GM11168 (cell line): ENCODE measurements at regions not wholly inside any gene's neighbourhood (a gene's known extent, or its start where the extent isn't known, plus 50 kb on each side); places are given as distances from the start of the nearest gene placed in this dataset.
"Not testable (repeated sequence)": the region's sequence is repeated elsewhere in the genome, so short reads cannot be mapped to it uniquely, and the experiment has no call there.

Source experiments
- in situ Hi-C: fragments of 300-500 bp; cut with MboI; formaldehyde crosslinking; loops from one replicate; pipeline ENCODE4 v1.12.0; 2022; ENCODE audit warnings: low sequenced_read_pairs; ENCODE audit not compliant: unreplicated experiment

DNA sequence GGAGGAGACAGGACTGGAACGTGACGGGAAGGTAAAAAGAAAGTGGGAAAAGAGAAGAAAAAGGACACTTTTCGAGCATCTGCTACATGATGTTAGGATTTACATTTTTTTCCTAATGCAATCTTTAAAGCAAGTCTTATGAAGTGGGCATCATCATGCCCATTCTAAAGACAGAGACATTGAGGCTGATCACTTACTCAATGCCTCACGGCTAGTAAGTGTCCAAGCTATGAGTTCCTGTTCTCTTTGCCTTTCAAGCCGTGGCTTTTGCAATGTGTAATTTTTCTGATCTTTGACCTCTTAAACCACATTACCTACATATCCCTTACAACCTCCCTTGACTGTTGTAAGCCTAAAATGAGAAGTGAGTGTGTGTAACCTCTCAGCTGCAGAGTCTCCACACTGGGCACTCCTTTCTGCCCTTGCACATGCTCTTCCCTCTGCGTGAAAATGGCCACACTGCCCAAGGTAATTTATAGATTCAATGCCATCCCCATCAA is 649.2 kb downstream of the RNF144A start:
- in situ Hi-C loops: no loop called here

DNA sequence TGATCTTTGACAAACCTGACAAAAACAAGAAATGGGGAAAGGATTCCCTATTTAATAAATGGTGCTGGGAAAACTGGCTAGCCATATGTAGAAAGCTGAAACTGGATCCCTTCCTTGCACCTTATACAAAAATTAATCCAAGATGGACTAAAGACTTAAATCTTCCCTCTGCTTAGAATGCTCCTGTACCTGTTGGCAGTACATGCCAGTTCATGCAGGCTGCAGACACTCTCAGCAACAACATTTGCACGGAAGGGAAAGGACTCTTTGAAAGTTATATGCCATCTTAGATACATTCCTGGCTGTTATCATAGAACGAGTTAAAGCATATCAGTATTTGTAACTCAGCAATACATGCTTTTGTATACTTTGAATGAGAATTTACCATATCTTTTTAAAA is 649.9 kb downstream of the RNF144A start:
- in situ Hi-C loops: not testable (repeated sequence)

DNA sequence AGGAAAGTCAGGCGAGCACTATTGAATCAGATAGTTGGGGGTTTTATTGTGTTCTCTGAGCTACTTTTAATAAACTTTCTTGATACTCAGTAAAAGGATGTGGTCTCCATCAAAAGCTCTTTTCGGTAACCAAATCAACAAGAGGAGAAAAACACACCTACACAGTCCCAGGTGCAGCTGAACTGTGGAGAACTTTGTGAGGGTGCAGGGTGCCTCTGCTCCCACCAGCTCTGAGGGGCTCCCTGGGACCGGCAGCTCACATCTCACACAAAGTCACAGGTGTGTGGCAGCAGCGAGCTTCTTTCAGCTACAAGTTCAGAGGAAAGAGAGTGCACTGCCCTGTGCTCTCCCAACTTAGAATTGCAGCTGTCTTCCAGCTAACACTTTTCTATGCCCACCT is 650.4 kb downstream of the RNF144A start:
- in situ Hi-C loops: no loop called here

DNA sequence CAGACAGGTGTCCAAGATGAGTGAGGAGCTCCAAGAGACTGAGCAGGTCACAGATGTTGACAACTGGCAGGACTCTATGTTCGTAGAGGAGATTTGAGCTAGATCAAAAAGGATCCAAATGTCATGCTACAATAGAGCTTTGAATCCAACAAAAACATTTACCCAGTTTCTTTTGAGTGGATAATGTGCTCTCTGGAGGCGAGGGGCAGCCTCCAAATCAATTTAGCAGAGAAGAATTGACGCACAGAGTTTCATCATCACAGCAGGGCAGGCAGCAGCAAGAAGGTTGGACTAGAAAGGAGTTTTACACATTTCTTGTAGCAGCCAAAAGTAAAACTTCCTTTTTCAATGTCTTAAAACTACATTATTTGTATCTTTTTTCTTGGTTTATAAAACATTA is 653.0 kb downstream of the RNF144A start:
- in situ Hi-C loops: no loop called here

DNA sequence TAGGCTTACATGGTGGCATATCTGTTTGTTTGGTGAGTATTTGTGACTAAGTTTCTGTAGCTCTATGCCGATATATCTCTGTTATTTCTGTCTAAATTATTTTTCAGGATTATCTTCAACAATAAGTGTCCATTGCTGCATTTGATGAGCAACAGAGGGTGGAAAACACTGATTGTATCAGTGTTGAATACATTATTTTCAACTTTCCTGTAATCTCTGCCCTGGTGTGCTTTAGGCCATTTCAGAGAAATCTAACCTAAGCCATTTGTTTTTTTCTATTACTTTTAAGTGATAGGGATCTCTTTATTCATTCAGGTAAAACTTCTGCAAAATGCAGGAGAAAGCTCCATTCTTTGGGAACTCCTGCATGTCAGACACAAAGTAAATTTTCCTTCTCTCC is 654.5 kb downstream of the RNF144A start:
- in situ Hi-C loops: no loop called here

DNA sequence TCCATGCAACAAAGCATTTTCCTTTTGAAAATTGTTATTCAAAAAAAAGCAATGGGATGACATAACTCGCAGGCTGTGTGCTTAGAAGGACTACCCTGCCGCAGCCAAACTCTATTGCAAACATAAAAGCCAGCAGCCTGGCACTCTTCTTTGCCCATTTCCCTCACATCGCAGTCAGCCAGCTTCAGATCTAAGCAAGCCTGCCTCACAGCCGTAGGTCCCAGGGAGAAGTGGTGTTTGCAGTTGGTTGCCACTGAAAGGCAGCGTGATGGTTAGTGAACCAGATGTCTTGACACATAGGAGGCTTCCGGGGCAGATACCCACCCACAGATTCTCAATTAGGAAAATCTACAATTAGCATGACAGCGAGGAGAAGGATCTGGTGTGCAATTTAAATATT is 655.2 kb downstream of the RNF144A start:
- in situ Hi-C loops: no loop called here

DNA sequence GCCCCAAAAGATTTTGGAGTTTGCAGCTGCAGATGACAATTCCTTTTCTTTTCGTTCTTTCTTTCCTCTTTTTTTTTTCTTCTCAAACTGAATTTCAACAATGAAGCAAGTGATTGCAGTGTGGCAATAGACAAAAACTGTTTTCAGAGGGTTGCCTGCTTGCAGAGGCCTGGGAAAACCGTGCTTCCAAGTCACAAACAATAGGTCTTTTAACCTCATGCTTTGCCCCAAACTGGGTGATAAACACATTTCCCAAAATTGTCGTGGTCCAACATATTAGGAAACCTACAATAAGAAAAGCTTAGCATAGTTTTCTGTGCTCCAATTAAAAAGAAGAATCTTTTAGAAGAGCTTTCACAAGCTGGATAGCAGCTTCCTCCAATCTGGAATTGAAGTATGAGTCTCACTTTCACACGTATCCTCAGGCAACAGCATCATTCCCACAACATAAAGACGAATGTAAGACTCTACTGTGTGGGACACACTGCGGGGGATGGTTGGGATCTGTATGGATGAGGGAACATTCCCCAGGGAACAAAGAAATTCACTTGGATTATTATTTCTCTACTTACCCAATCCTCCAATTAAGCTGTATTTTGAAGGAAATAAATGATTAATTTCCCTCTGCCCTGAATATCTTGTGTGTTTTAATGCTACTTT is 656.1 kb downstream of the RNF144A start:
- in situ Hi-C loops: no loop called here

DNA sequence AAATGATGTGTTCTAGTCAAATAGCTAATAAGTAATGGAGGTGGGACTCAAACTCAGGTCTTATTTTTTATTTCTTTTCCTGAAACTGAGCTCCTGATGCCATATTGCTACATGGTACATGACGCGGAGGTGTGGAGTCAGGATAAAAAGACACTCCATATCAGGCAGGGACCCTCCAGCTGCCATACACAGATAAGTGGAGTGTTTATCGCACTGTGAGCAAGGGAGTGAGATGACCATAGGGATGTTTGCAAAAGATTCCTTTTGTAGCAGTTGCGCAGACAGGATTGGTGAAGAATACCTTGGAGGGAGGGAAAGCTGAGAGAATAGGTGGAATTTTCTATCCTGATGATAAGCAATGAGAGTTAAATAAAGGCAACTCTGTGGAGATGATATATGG is 657.2 kb downstream of the RNF144A start:
- in situ Hi-C loops: no loop called here

DNA sequence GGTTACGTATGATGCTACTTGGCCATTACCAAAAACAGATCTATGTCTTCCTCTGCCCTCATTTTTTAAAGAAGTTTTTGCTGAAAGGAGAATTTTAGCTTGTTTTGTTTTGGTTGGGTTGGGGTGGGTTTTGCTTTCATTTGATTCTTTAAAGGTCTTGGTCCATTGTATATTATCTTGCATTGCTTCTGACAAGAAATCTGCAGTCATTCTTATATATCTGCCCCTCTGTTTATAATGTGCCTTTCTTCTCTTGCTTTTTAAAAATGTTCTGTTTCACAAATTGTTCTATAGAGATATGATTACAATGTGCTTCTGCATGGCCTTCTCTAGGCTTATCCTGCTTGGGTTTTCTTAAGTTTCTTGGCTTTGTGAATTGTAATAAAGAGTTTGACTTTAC is 660.6 kb downstream of the RNF144A start:
- in situ Hi-C loops: no loop called here

DNA sequence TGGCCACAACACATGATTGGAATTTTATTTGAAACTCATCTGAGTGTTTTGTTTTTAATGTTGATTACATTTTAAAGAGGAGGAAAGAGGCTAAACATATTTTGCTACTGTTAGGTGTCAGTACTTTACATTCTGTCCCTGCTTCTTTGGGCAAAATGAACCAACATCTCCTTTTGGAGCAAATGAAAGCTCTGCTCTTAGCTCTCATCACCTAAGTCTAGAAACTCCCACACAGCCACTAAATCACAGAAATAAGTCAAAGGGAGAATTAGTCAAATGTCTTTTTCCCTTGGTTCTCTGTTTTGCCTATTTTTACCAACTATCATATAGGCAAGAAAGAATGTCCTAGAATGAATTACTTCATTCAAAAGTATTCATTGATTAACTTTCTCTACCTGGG is 666.8 kb downstream of the RNF144A start:
- in situ Hi-C loops: no loop called here

DNA sequence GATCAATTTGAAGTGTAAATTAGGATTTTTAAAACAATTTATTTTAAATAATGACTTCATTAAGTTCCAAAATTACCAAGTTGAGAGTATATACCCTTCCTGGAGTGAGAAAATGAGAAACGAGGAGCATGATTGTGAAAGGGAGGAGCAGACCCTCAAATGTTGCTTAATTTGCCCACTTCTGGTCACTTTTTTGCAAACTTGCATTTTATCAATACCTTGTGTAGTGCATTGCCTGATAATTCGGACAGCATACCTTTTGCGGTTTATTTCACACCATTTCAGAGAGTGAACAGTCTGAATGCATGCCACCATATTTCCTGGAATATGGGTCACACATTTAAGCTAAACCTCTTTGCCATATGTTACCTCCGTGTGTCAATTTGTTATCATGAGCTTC is 669.7 kb downstream of the RNF144A start:
- in situ Hi-C loops: no loop called here

DNA sequence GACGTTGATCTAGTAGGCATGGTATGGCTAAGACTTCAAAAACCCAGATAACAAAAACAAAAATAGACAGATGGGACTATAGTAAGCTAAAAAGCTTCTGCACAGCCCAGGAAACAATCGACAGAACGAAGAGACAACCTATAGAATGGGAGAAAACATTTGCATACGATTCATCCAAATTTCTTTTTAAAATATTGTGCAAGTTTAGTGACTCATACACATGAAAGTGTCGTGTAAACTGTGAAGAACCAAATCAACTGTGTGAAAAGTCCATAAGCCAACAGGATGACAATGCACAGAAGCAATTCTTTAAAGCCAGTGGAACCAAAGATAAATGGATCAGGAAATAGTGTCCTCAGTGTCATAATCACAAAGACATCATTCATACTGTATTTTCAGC is 671.1 kb downstream of the RNF144A start:
- in situ Hi-C loops: no loop called here

DNA sequence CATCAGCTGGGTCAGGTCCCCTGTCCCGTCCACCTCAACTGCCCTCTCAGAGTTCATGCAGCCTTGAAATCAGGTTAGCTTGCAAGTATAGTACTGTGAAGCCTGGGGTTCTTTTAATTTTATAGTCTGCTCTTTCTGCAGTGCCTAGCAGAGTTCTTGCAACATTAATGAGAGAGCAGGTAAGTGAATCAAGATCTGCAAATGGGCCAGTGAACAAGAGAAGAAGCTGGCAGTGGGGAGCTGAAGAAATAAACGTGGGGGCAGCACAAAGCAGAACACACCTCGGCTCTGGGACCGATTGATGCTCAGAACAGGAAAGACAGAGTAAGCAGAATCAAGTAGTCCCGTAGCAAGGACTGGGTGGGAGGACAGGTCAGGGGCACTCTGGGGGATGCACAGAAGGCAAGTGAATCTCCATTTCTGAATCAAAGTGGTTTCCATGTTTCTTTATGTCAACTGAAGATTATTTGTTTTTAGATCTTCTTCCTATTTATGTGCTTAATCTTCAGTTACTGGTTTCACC is 675.5 kb downstream of the RNF144A start:
- in situ Hi-C loops: no loop called here

DNA sequence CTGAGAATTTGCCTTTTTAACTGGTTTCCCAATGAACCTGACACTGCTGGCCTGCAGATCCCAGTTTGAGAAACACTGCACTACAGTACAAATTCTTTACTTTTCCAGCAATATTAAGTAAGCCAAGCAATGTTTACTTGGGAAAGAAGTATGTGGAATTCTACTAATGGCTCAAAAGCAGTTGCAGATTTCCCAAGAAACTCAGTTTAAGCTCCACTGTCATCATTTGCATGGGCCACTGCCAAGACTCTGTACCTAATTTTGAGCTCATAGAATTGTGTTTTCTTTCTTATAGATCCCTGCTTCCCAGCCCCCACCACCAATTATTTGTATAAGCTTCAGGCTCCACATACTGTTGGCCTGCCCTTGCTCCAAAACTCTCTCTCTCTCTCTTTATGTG is 676.1 kb downstream of the RNF144A start:
- in situ Hi-C loops: no loop called here

DNA sequence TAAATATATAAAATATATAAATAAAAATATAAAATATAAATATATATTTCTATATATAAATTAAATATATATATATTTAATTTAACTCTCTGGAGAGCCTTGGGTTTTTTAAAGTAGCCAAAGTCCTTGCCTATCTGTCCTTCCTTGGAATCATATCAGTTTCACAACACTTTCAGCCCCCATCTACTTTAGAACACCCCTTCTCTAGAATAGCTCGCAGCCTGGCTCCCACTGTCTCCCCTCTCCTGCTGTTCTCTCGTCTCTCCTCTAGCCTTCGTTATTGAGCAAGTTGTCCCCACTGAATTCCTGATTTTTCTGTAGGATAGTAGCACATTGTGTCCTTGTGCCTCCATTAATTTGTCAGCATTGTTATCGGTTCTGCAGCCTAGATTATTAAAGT is 677.0 kb downstream of the RNF144A start:
- in situ Hi-C loops: no loop called here

DNA sequence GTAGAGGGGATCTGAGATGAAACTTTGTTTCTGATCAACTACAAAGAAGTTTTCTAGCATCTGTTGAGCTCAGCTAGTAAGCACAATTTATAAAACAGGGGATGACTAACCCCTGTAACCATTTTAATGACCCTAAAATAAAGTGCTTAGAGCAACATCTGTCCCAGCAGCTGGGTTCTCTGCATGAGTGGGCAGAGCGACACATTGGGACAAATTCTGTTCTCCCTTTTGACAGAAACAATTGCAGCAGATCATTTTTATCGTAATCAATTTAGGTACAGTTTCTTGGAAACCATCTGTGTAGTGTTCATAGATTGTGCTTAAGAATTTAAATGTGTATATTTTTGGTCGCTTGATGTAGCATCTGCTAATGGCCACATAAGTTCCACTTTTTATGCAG is 678.0 kb downstream of the RNF144A start:
- in situ Hi-C loops: no loop called here

DNA sequence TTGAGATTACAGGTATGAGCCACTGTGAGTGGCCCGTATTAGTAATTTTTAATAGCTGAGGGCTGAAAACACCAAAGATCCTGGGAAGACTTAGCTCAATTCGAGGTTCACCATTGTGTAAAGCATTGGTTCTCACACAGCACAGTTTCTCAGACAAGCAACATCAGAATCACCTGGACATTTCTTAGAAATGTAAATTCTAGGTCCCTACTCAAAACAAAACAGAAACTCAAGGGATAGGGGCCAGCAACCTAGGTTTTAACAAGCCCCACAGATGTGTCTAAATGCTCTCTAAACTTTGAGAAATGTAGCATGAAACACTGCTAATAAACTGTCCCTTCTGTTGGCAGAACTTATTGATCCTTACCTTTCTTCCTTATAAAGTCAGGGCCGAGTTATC is 681.2 kb downstream of the RNF144A start:
- in situ Hi-C loops: no loop called here

DNA sequence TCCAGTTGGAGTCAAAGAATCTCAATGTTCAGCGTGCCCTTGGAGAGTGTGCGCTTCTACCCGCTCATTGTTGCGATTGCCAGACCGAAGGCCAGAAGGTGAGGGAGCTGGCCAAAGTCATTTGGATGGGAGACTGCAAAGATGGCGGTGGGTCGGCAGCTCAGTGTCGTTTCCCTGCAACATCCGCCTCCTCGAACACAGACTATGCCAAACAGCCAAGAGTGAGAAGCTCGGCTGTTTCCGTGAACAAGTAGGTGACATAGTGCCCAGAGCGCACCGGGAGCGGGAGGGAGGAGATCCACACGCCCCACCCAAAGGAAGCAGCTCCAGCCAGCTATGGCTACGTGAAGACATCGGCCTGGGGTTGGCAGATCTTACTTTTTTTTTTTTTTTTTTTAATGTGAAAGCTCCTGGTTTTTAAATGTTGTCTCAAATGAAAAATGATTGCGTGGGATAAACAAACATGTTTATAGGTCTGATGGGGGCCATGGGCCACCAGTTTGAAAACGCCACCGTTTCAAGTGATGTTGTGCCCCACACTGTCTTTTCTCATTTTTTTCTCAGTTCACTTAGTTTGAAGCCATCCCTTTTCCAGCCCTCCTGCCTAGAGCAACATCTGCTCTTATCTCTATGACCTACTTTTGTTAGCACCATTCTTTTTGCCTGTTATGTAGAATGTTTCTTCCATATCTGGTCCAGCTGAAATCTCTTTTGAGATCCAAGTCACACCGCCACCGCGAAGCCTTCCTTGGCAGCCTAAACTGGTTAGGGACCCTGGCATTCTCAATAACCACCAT is 682.4 kb downstream of the RNF144A start:
- in situ Hi-C loops: no loop called here

DNA sequence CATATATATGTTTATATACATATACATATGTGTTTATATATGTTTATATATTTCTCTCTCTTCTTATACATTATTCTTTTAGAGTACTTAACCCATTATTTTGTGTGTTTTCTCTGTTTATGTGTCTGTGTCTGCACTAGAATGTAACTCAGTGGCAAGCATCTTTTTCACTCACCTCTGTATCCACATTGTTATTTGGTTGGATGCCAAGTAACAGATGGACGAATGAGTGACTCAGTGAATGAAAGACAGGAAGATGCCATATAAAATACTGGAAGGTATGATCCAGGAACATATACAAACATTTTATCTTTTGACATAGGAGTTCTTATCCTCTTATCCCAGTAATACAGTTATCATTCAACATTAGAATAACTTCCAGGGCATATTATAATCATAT is 684.8 kb downstream of the RNF144A start:
- in situ Hi-C loops: no loop called here

DNA sequence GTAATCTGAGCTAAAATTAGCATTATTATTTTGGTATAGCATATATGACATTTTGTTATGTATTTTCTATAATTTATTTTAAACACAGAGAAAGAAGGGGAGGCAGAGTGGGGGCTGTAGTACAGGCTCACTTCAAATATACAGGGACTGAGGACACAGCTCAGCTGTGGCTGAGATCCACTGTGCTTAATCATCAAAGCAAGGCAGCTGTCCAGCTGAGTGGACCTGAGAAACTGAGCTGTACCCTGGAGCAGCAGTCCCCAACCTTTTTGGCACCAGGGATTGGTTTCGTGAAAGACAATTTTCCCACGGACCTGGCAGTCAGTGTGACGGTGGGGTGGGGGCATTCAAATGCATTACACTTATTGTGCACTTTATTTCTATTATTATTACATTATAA is 687.2 kb downstream of the RNF144A start:
- in situ Hi-C loops: no loop called here

DNA sequence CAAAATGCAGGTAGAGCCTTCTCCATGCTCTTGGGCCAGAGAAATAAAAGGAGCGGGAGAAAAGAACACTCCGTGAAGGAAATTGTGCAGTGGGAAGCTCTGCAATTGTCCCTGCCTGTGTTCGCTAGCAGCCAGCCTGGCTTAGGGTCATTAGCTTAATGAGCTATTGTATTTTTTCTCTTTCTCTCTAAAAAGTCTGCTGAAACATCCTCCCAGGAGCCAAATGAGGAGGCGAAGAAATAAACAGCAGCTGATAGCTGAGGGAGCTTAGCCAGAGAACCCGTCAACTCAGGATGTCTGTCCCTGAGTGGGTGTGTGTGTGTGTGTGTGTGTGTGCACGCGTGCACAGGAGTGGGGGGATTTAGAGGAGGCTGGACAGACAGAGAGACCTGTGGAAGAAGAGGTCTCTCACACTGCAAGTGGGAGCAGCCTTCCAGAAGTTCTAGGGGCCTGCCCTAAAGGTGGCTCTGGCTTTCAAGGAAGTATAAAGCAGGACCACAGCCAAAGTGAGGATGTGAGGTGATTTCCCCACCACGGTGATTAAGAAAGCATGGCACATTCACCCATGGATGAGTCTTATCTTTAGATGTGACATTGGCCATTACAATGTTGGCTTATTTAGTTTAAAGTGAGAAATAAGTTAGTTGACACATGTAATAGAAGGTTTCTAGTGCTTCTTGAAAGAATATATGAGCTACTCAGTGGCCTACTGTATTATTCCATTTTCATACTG is 690.4 kb downstream of the RNF144A start:
- in situ Hi-C loops: no loop called here
